Left renal pelvis (tissue), 4 donors: ENCODE measurements at regions not wholly inside any gene's neighbourhood (a gene's known extent, or its start where the extent isn't known, plus 50 kb on each side); places are given as distances from the start of the nearest gene placed in this dataset.

Source experiments
- DNase-seq, 4 donors: peaks; one replicate each; pipeline ENCODE4 v3.0.0-alpha.2; 2013; ENCODE audit warnings: low read depth in 4 of 4, low spot score in 3 of 4

- DNase-seq, result no peak
These were observed 482.2 kb upstream of the GOT2 start for GRCh38 chr16:59216291-59216690.

- no peak for DNase-seq
These were observed 480.3 kb upstream of the GOT2 start for GRCh38 chr16:59214455-59214854.

- no peak for DNase-seq
These were observed 479.8 kb upstream of the GOT2 start for GRCh38 chr16:59213952-59214351.

- no peak for DNase-seq
These were observed 478.4 kb upstream of the GOT2 start for GRCh38 chr16:59212492-59213024.

- peak; percentile 46 to 56 (median 48) for DNase-seq
These were observed 476.9 kb upstream of the GOT2 start for GRCh38 chr16:59210955-59211541.

GRCh38 chr16:59205403-59205802, 471.3 kb upstream of the GOT2 start:
- no peak for DNase-seq

GRCh38 chr16:59204589-59204988, 470.5 kb upstream of the GOT2 start:
- no peak for DNase-seq

- no peak for DNase-seq
These were observed 468.2 kb upstream of the GOT2 start for GRCh38 chr16:59202233-59202862.

- no peak for DNase-seq
These were observed 467.7 kb upstream of the GOT2 start for GRCh38 chr16:59201821-59202220.

- DNase-seq, result no peak
These were observed 467.0 kb upstream of the GOT2 start for GRCh38 chr16:59201160-59201559.

GRCh38 chr16:59198487-59198886, 464.4 kb upstream of the GOT2 start:
- no peak for DNase-seq

- no peak for DNase-seq
These were observed 461.1 kb upstream of the GOT2 start for GRCh38 chr16:59195242-59195641.

GRCh38 chr16:59193637-59194036, 459.5 kb upstream of the GOT2 start:
- DNase-seq, result no peak

- DNase-seq, result no peak
These were observed 458.6 kb upstream of the GOT2 start for GRCh38 chr16:59192551-59193199.

GRCh38 chr16:59190731-59191130, 456.6 kb upstream of the GOT2 start:
- no peak for DNase-seq

- DNase-seq, result no peak
These were observed 453.9 kb upstream of the GOT2 start for GRCh38 chr16:59188029-59188428.

GRCh38 chr16:59181821-59182420, 447.8 kb upstream of the GOT2 start:
- no peak for DNase-seq

- DNase-seq, result no peak
These were observed 446.0 kb upstream of the GOT2 start for GRCh38 chr16:59180083-59180476.

GRCh38 chr16:59179446-59180082, 445.4 kb upstream of the GOT2 start:
- no peak for DNase-seq

- no peak for DNase-seq
These were observed 439.3 kb upstream of the GOT2 start for GRCh38 chr16:59173408-59173831.

GRCh38 chr16:59170099-59170712, 436.1 kb upstream of the GOT2 start:
- DNase-seq, result no peak
